ENCODE measurements at regions not wholly inside any gene's neighbourhood (a gene's known extent, or its start where the extent isn't known, plus 50 kb on each side); places are given as distances from the start of the nearest gene placed in this dataset.

DNA sequence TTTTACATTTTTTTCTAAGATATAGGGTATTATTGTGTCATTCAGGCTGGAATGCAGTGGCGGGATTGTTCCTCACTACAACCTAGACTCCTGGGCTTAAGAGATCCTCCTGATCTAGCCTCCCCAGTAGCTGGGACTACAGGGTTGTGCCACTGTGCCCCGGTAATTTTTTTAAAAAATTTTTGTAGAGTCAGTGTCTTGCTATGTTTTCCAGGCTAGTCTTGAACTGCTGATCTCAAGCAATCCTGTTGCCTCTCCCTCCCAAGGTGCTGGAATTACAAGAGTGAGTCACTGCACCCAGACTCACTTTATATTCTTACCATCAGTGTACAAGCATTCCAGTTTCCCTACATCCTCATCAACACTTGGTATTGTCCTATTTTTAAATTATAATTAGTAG is 156.4 kb upstream of the GYPA start:
- WGBS (ENCODE audit: insufficient coverage), result no CpG with 5 or more reads among the region's 2 CpGs
- Histone ChIP-seq H3K36me3 (ENCODE audit: control insufficient read depth, insufficient read depth, low read length) (no peaks in the 10 kb centered on the region), H3K27ac (ENCODE audit: low read depth, low read length) (no peak overlapping the region), H3K4me3 (ENCODE audit: low read depth, low read length) (no peak overlapping the region), H3K4me1 (ENCODE audit: control insufficient read depth, insufficient read depth, low read length) (no peaks in the 10 kb centered on the region), H3K27me3 (ENCODE audit: control insufficient read depth, insufficient read depth, low read length) (no peaks in the 10 kb centered on the region), H3K9me3 (ENCODE audit: control insufficient read depth, insufficient read depth, low read length) (no peaks in the 10 kb centered on the region)
- no peak for DNase-seq (ENCODE audit: low read depth in 4 of 6, low spot score in 6 of 6)

DNA sequence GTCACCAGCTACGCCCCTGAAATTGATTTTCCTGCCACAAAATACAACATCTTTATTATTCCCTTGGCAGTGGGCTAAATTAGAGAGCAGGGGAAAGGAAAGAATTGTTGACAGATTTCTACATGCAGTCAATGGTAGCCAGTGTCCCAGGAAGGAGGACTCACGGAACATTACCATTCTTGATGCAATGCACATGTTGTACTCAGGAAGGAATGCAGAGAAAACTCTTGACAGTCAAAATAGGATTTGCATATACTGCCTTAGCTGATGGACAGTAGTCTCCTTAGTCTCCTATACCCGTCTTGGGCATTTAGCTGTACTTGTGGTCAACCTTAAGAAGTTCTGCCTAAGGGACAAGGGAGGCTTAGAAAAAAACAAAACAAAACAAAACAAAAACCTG is 158.0 kb upstream of the GYPA start:
- WGBS (ENCODE audit: insufficient coverage), result 77% methylated on average over 2 of the region's 3 CpGs
- H3K9me3 ChIP-seq (ENCODE audit: control insufficient read depth, insufficient read depth, low read length), result no peaks in the 10 kb centered on the region
- no peaks in the 10 kb centered on the region for H3K36me3 ChIP-seq (ENCODE audit: control insufficient read depth, insufficient read depth, low read length)
- H3K27me3 ChIP-seq (ENCODE audit: control insufficient read depth, insufficient read depth, low read length), result no peaks in the 10 kb centered on the region
- no peaks in the 10 kb centered on the region for H3K4me1 ChIP-seq (ENCODE audit: control insufficient read depth, insufficient read depth, low read length)
- DNase-seq (ENCODE audit: low read depth in 4 of 6, low spot score in 6 of 6), result no peak
- no peak overlapping the region for H3K27ac ChIP-seq (ENCODE audit: low read depth, low read length)
- H3K4me3 ChIP-seq (ENCODE audit: low read depth, low read length), result no peak overlapping the region

DNA sequence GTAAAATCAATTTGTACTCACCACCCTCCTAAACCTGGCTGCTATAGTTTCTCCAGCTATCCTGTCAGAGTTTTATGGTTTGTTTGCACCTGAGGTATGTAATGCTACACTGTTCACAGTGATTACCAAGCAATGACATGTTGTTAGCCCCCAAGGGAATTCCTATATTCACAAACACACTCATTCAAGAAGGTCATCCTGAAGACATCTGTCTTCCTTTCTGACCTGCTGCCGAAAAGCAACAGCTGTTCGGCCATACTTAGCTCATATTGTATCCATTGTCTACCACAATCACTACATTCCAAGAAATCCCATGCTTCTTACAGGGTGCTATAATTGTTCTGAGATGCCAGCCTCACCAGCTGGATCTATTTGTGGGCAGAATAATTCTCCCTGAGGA is 160.1 kb upstream of the GYPA start:
- no CpG with 5 or more reads among the region's 2 CpGs for WGBS (ENCODE audit: insufficient coverage)
- H3K4me3 ChIP-seq (ENCODE audit: low read depth, low read length), result no peak overlapping the region
- no peaks in the 10 kb centered on the region for H3K9me3 ChIP-seq (ENCODE audit: control insufficient read depth, insufficient read depth, low read length)
- no peak overlapping the region for H3K27ac ChIP-seq (ENCODE audit: low read depth, low read length)
- no peaks in the 10 kb centered on the region for H3K4me1 ChIP-seq (ENCODE audit: control insufficient read depth, insufficient read depth, low read length)
- no peaks in the 10 kb centered on the region for H3K27me3 ChIP-seq (ENCODE audit: control insufficient read depth, insufficient read depth, low read length)
- no peak for DNase-seq (ENCODE audit: low read depth in 4 of 6, low spot score in 6 of 6)
- no peaks in the 10 kb centered on the region for H3K36me3 ChIP-seq (ENCODE audit: control insufficient read depth, insufficient read depth, low read length)

DNA sequence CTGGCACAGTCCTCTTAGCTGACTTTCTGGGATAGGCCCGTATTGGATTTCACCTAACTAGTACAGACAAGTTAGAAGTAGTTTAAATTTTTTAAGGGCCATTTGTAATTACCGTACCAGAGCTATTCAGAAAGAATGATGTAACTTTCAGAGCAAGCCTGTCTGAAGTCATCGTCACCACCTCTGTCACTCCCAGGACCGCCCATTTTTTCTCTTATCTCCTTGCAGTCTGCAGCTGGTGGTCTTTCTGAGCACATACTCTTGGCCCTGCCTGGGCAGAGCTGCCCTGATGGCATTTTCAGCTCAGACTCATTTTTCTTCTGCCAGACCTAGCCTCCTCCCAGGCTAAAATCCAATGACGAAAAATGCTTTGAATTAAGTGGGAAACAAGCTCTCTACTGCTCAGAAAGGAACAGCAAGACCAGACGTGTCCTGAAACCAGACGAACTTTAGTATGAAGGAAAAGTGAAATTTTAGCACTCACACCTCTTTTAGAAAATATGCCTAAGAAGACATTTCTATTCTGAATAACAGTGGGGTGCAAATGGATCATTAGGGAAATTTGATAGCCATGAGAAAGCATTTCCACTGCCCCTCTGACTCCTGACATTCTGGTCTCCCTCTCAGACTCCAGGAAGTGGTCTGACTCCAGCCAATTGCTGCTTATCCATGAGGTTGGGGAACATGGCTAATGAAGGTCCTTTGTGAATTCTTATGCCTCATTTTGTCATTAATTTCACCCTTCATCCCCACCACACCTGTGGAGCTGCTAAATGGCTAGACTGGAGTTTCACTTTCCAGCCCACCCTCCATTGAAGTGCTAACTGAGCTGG is 162.4 kb upstream of the GYPA start:
- H3K4me1 ChIP-seq (ENCODE audit: control insufficient read depth, insufficient read depth, low read length), result no peaks in the 10 kb centered on the region
- DNase-seq (ENCODE audit: low read depth in 4 of 6, low spot score in 6 of 6), result no peak
- H3K27ac ChIP-seq (ENCODE audit: low read depth, low read length), result no peak overlapping the region
- no peaks in the 10 kb centered on the region for H3K27me3 ChIP-seq (ENCODE audit: control insufficient read depth, insufficient read depth, low read length)
- no peaks in the 10 kb centered on the region for H3K36me3 ChIP-seq (ENCODE audit: control insufficient read depth, insufficient read depth, low read length)
- WGBS (ENCODE audit: insufficient coverage), result 93% methylated on average over 3 of the region's 7 CpGs
- H3K4me3 ChIP-seq (ENCODE audit: low read depth, low read length), result no peak overlapping the region
- no peaks in the 10 kb centered on the region for H3K9me3 ChIP-seq (ENCODE audit: control insufficient read depth, insufficient read depth, low read length)

DNA sequence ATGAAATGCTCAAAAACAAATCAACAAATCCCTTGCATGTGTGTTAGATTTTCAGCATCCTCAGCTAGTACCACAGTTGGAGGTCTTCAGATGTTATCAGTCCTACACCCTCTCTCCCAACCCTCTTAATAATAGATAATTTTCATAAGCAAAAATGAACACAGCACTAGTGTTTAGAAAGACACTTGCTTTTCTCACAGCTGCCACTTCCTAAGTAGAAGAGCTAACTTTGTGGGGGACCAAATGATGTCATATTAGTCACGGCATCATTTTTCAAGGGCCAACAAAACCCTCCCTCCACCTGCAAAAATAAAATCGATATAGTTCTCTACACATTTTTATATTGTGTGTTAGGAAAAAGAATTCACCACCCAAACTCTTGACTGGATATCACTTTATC is 163.5 kb upstream of the GYPA start:
- no peaks in the 10 kb centered on the region for H3K27me3 ChIP-seq (ENCODE audit: control insufficient read depth, insufficient read depth, low read length)
- H3K27ac ChIP-seq (ENCODE audit: low read depth, low read length), result no peak overlapping the region
- no peaks in the 10 kb centered on the region for H3K9me3 ChIP-seq (ENCODE audit: control insufficient read depth, insufficient read depth, low read length)
- no peaks in the 10 kb centered on the region for H3K36me3 ChIP-seq (ENCODE audit: control insufficient read depth, insufficient read depth, low read length)
- no peak overlapping the region for H3K4me3 ChIP-seq (ENCODE audit: low read depth, low read length)
- no CpG with 5 or more reads among the region's 2 CpGs for WGBS (ENCODE audit: insufficient coverage)
- DNase-seq (ENCODE audit: low read depth in 4 of 6, low spot score in 6 of 6), result no peak
- no peaks in the 10 kb centered on the region for H3K4me1 ChIP-seq (ENCODE audit: control insufficient read depth, insufficient read depth, low read length)

DNA sequence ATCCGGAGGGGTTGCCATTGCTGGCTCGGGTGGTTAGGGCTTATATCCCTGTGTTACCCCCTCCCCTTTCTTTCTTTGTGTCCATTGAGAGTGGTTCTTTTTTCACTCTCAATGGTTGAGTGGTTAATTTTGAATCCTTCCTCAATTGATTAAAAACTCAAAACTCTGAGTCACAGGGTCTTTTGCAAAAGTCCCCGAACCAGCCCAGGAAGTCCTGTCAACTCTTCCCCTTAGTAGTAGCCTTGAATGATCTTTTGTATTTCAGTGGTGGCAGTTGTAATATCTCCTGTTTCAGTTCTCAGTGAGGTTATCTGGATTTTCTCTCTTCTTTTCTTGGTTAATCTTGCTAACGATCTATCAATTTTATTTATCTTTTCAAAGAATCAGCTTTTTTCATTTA is 170.0 kb upstream of the GYPA start:
- H3K27me3 ChIP-seq (ENCODE audit: control insufficient read depth, insufficient read depth, low read length), result no peaks in the 10 kb centered on the region
- WGBS (ENCODE audit: insufficient coverage), result no CpG with 5 or more reads among the region's 4 CpGs
- no peak overlapping the region for H3K27ac ChIP-seq (ENCODE audit: low read depth, low read length)
- H3K36me3 ChIP-seq (ENCODE audit: control insufficient read depth, insufficient read depth, low read length), result no peaks in the 10 kb centered on the region
- no peaks in the 10 kb centered on the region for H3K4me1 ChIP-seq (ENCODE audit: control insufficient read depth, insufficient read depth, low read length)
- no peak overlapping the region for H3K4me3 ChIP-seq (ENCODE audit: low read depth, low read length)
- H3K9me3 ChIP-seq (ENCODE audit: control insufficient read depth, insufficient read depth, low read length), result peaks cover 3% of the 10 kb centered on the region
- no peak for DNase-seq (ENCODE audit: low read depth in 4 of 6, low spot score in 6 of 6)

DNA sequence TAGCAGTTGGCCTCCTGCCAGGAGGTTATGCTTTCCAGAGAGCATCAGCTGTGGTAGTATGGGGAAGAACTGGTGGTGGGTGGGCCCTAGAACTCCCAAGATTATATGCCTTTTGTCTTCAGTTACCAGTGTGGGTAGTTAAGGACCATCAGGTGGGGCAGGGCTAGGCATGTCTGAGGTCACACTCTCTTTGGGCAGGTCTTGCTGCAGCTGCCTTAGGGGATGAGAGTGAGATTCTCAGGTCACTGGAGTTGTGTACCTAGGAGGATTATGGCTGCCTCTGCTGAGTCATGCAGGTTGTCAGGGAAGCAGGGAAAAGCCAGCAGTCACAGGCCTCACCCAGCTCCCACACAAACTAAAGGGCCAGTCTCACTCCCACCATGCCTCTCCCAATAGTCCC is 172.9 kb upstream of the GYPA start:
- no peak for DNase-seq (ENCODE audit: low read depth in 4 of 6, low spot score in 6 of 6)
- no peak overlapping the region for H3K4me3 ChIP-seq (ENCODE audit: low read depth, low read length)
- H3K36me3 ChIP-seq (ENCODE audit: control insufficient read depth, insufficient read depth, low read length), result no peaks in the 10 kb centered on the region
- no peaks in the 10 kb centered on the region for H3K4me1 ChIP-seq (ENCODE audit: control insufficient read depth, insufficient read depth, low read length)
- peaks cover 3% of the 10 kb centered on the region for H3K9me3 ChIP-seq (ENCODE audit: control insufficient read depth, insufficient read depth, low read length)
- no peak overlapping the region for H3K27ac ChIP-seq (ENCODE audit: low read depth, low read length)
- H3K27me3 ChIP-seq (ENCODE audit: control insufficient read depth, insufficient read depth, low read length), result no peaks in the 10 kb centered on the region

DNA sequence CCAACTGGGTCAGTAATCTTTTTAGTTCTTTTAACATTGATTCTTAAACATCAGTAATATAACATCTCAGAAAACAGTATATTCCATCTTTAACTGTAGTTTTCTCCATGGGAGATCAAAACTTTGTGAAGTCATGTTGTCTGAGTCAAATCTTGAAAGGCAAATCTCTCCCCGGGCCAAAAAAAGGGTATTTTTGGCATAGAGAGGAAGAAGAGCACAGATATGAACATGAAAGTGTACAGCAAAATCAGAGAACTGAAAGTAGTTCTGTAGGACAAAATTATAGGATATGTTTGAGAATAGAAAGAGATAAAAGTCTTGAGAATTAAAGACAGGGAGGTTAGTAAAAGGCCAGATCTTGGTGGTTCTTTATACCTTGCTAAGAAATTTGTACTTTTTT is 176.4 kb upstream of the GYPA start:
- peaks cover 3% of the 10 kb centered on the region for H3K9me3 ChIP-seq (ENCODE audit: control insufficient read depth, insufficient read depth, low read length)
- WGBS (ENCODE audit: insufficient coverage), result 93% methylated on average over 1 of the region's 1 CpG
- no peak overlapping the region for H3K27ac ChIP-seq (ENCODE audit: low read depth, low read length)
- H3K4me3 ChIP-seq (ENCODE audit: low read depth, low read length), result no peak overlapping the region
- H3K4me1 ChIP-seq (ENCODE audit: control insufficient read depth, insufficient read depth, low read length), result no peaks in the 10 kb centered on the region
- no peaks in the 10 kb centered on the region for H3K27me3 ChIP-seq (ENCODE audit: control insufficient read depth, insufficient read depth, low read length)
- no peak for DNase-seq (ENCODE audit: low read depth in 4 of 6, low spot score in 6 of 6)
- H3K36me3 ChIP-seq (ENCODE audit: control insufficient read depth, insufficient read depth, low read length), result no peaks in the 10 kb centered on the region

DNA sequence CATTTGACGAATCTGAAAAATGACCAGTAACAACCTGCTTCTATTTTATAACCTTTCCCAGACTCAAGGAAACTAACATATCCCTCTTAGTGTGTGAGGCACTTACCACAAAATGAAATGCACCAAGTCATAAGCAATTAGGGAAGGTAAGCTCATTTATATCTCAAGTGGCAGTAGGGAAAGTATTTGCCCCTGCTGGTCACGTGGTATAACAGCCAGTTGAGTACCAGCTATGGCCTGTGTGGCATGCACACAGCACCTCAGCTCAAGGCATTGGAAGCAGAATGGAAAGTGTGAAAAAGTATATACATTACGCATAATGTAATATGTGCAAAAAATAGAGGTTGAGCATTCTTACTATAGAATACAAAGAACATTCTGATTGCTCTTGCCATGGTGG is 178.3 kb upstream of the GYPA start:
- no peak overlapping the region for H3K27ac ChIP-seq (ENCODE audit: low read depth, low read length)
- no peaks in the 10 kb centered on the region for H3K4me1 ChIP-seq (ENCODE audit: control insufficient read depth, insufficient read depth, low read length)
- DNase-seq (ENCODE audit: low read depth in 4 of 6, low spot score in 6 of 6), result no peak
- H3K27me3 ChIP-seq (ENCODE audit: control insufficient read depth, insufficient read depth, low read length), result no peaks in the 10 kb centered on the region
- H3K9me3 ChIP-seq (ENCODE audit: control insufficient read depth, insufficient read depth, low read length), result peaks cover 3% of the 10 kb centered on the region
- no peaks in the 10 kb centered on the region for H3K36me3 ChIP-seq (ENCODE audit: control insufficient read depth, insufficient read depth, low read length)
- WGBS (ENCODE audit: insufficient coverage), result 80% methylated on average over 2 of the region's 3 CpGs
- no peak overlapping the region for H3K4me3 ChIP-seq (ENCODE audit: low read depth, low read length)

DNA sequence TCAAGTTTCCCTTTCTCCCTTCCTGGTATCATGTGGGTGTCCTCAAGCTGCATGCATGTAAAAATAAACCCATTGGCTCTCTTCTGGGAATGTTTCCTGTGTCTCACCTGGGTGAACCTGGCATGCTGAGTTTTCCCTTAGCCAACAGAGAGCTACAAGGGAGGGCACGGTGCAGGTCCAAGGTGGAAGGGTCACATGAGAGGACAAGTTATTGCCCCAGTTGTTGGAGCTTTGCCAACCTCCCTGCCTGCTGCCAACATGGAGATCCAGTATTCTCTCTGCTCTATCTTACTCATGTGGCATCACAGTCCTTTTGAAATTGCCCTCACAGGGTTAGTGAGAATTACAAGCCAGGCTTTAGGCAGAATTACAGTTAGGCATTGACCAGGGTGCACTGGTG is 196.1 kb upstream of the GYPA start:
- Histone ChIP-seq H3K4me3 (ENCODE audit: low read depth, low read length) (no peak overlapping the region), H3K27me3 (ENCODE audit: control insufficient read depth, insufficient read depth, low read length) (no peaks in the 10 kb centered on the region), H3K9me3 (ENCODE audit: control insufficient read depth, insufficient read depth, low read length) (no peaks in the 10 kb centered on the region), H3K27ac (ENCODE audit: low read depth, low read length) (no peak overlapping the region), H3K4me1 (ENCODE audit: control insufficient read depth, insufficient read depth, low read length) (no peaks in the 10 kb centered on the region), H3K36me3 (ENCODE audit: control insufficient read depth, insufficient read depth, low read length) (no peaks in the 10 kb centered on the region)
- no peak for DNase-seq (ENCODE audit: low read depth in 4 of 6, low spot score in 6 of 6)
- 50% methylated on average over 1 of the region's 1 CpG for WGBS (ENCODE audit: insufficient coverage)
